ENCODE measurements at regions not wholly inside any gene's neighbourhood (a gene's known extent, or its start where the extent isn't known, plus 50 kb on each side); places are given as distances from the start of the nearest gene placed in this dataset.

DNA sequence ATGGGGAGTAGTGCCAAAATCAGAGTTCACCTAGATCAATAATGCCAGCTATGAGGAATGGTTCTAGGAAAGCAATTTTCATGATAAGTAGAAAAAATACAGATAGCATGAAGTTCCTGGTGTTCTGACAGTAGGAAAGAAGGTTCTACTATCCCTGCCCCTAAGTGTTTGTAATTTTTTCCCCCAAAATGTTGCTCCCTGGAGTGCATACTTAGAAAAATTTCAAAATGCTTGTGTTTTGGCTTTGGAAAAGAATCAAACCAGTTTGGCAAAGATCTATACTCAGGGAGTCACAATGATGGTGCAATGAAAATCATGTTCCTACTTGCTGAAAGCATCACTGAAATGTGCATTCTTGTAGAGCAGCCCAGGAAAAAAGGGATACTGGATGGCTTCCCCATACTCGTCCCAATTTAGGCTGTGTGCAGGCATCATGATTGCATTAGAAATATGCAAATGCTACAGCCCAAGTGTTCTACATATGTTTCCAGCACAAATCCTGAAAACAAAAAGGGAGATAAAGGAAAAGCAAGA, 74.7 kb downstream of the LPAR4 start:
- TF ChIP-seq ZNF311 (tag by site-specific recombination; IDR thresholded peaks at IDR 0.05; ENCODE audit: borderline replicate concordance) (no peak), ZNF366 (tag by site-specific recombination; conservative IDR thresholded peaks at IDR 0.05) (no peak), ZNF114 (tag by site-specific recombination; IDR thresholded peaks at IDR 0.05) (no peak), ZNF426 (tag by site-specific recombination; IDR thresholded peaks at IDR 0.05) (no peak), KLF7 (tag by site-specific recombination; IDR thresholded peaks at IDR 0.05; ENCODE audit: borderline replicate concordance) (no peak), ZNF621 (tag by site-specific recombination; IDR thresholded peaks at IDR 0.05) (no peak)
- no peak overlapping the region for H3K4me3 ChIP-seq (ENCODE audit: low read depth, low read length)
- ChIA-PET CTCF (no interaction called here), POLR2A (no interaction called here)
- peaks cover 9% of the 10 kb centered on the region for H3K9me3 ChIP-seq (ENCODE audit: control insufficient read depth, insufficient read depth, low read depth, low read length)
- no peaks in the 10 kb centered on the region for H3K4me1 ChIP-seq (ENCODE audit: control insufficient read depth, insufficient read depth, low read length)
- no peak overlapping the region for H3K27ac ChIP-seq (ENCODE audit: extremely low read depth, low read depth, low read length)
- H3K36me3 ChIP-seq (ENCODE audit: control insufficient read depth in 2 of 2, insufficient read depth in 1 of 2, low read length in 2 of 2): no peaks in the 10 kb centered on the region

- ChIA-PET CTCF (no interaction called here), POLR2A (interaction anchor here (0.6 kb wide), 1 partner anchor 14 kb away, joined by 3 read pairs; no protein-coding TSS in a partner anchor)
- H3K4me3 ChIP-seq (ENCODE audit: low read depth, low read length): no peak overlapping the region
- H3K9me3 ChIP-seq (ENCODE audit: control insufficient read depth, insufficient read depth, low read depth, low read length): no peaks in the 10 kb centered on the region; the same call in 1 of the 2 replicates
- H3K36me3 ChIP-seq (ENCODE audit: control insufficient read depth in 2 of 2, insufficient read depth in 1 of 2, low read length in 2 of 2): no peaks in the 10 kb centered on the region
- no peak for TF ChIP-seq SETDB1 (IDR thresholded peaks at IDR 0.05; ENCODE audit: insufficient read length, low read length)
- no peaks in the 10 kb centered on the region for H3K4me1 ChIP-seq (ENCODE audit: control insufficient read depth, insufficient read depth, low read length)
- H3K27ac ChIP-seq (ENCODE audit: extremely low read depth, low read depth, low read length): no peak overlapping the region
Observed at GRCh38 chrX:78831523-78831922, 84.0 kb downstream of the LPAR4 start.

DNA sequence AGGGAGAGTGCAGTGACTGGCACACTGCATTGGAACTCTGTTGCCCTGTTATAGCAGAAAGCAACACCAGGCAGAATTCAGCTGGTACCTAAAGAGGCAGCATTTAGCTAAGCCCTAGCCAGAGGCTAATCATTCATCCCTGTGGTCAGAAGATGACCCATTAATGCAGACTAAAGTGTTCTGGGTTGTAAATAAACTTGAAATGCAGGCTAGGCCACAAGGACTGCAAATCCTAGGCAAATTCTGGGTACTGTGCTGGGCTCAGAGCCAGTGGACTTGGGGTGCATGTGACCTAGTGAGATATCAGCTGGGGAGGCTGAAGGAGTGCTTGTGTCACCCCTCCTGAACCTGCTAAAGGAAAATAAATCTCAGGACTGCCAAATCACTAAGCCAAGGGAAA, 91.2 kb downstream of the LPAR4 start:
- TF ChIP-seq ZSCAN23 (tag by site-specific recombination; IDR thresholded peaks at IDR 0.05) (no peak), GLI2 (tag by site-specific recombination; IDR thresholded peaks at IDR 0.05; ENCODE audit: borderline replicate concordance, low read depth) (no peak), ZNF623 (tag by site-specific recombination; IDR thresholded peaks at IDR 0.05) (no peak)
- Histone ChIP-seq H3K27ac (ENCODE audit: extremely low read depth, low read depth, low read length) (no peak overlapping the region), H3K9me3 (ENCODE audit: control insufficient read depth, insufficient read depth, low read depth, low read length) (no peaks in the 10 kb centered on the region), H3K36me3 (ENCODE audit: control insufficient read depth in 2 of 2, insufficient read depth in 1 of 2, low read length in 2 of 2) (no peaks in the 10 kb centered on the region), H3K4me1 (ENCODE audit: control insufficient read depth, insufficient read depth, low read length) (no peaks in the 10 kb centered on the region), H3K4me3 (ENCODE audit: low read depth, low read length) (no peak overlapping the region)
- POLR2A ChIA-PET: no interaction called here
- CTCF ChIA-PET: no interaction called here

- TF ChIP-seq SP3 (tag by site-specific recombination; IDR thresholded peaks at IDR 0.05) (no peak), ZNF626 (tag by site-specific recombination; IDR thresholded peaks at IDR 0.05) (no peak), ZNF610 (tag by site-specific recombination; IDR thresholded peaks at IDR 0.05; ENCODE audit: borderline replicate concordance) (no peak), ZNF658 (tag by site-specific recombination; IDR thresholded peaks at IDR 0.05) (no peak), WT1 (tag by site-specific recombination; IDR thresholded peaks at IDR 0.05) (no peak), ZNF112 (tag by site-specific recombination; IDR thresholded peaks at IDR 0.05) (no peak), PRDM2 (tag by site-specific recombination; IDR thresholded peaks at IDR 0.05; ENCODE audit: borderline replicate concordance) (no peak), ZNF302 (tag by site-specific recombination; IDR thresholded peaks at IDR 0.05; ENCODE audit: low read depth) (no peak), ZNF704 (tag by site-specific recombination; IDR thresholded peaks at IDR 0.05) (no peak), ZNF155 (tag by site-specific recombination; IDR thresholded peaks at IDR 0.05) (no peak)
- TF ChIP-seq, protein P1, sequence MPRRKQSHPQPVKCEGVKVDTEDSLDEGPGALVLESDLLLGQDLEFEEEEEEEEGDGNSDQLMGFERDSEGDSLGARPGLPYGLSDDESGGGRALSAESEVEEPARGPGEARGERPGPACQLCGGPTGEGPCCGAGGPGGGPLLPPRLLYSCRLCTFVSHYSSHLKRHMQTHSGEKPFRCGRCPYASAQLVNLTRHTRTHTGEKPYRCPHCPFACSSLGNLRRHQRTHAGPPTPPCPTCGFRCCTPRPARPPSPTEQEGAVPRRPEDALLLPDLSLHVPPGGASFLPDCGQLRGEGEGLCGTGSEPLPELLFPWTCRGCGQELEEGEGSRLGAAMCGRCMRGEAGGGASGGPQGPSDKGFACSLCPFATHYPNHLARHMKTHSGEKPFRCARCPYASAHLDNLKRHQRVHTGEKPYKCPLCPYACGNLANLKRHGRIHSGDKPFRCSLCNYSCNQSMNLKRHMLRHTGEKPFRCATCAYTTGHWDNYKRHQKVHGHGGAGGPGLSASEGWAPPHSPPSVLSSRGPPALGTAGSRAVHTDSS (tag by site-specific recombination; IDR thresholded peaks at IDR 0.05): no peak
- POLR2A ChIA-PET: no interaction called here
- Histone ChIP-seq H3K4me1 (ENCODE audit: control insufficient read depth, insufficient read depth, low read length) (no peaks in the 10 kb centered on the region), H3K27ac (ENCODE audit: extremely low read depth, low read depth, low read length) (no peak overlapping the region), H3K9me3 (ENCODE audit: control insufficient read depth, insufficient read depth, low read depth, low read length) (no peaks in the 10 kb centered on the region), H3K36me3 (ENCODE audit: control insufficient read depth in 2 of 2, insufficient read depth in 1 of 2, low read length in 2 of 2) (no peaks in the 10 kb centered on the region), H3K4me3 (ENCODE audit: low read depth, low read length) (no peak overlapping the region)
- CTCF ChIA-PET: no interaction called here
Observed at GRCh38 chrX:78839711-78840110, 92.2 kb downstream of the LPAR4 start.
